HG03060 (cell line): ENCODE measurements at regions not wholly inside any gene's neighbourhood (a gene's known extent, or its start where the extent isn't known, plus 50 kb on each side); places are given as distances from the start of the nearest gene placed in this dataset.
"Not testable (repeated sequence)": the region's sequence is repeated elsewhere in the genome, so short reads cannot be mapped to it uniquely, and the experiment has no call there.

ENCODE experiments used
- ATAC-seq: cut with Tn5 transposase; IDR thresholded peaks from one replicate; pipeline ENCODE4 v1.9.1; 2021; ENCODE audit warnings: low read depth, moderate number of reproducible peaks; ENCODE audit not compliant: unreplicated experiment

DNA sequence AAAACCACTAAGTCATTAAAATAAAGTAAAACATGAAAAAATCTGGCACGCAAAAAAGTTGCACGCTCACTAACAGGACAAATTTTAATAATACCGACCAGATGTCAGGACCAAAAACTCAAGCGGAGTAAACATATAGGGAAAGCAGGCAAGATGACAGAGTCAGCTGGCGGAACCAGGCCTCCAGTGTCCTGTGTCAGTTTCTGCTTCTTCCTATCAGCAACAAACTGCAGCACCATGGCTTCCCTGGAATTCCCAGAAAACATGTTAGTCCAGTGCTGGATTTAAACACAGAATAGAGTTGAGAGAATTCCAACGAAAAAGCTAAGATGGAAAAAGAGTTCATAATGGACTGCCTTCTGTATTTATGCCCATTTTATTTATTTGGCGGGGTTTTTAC lies 169.1 kb upstream of the ARHGEF26 start:
- ATAC-seq, result no peak

DNA sequence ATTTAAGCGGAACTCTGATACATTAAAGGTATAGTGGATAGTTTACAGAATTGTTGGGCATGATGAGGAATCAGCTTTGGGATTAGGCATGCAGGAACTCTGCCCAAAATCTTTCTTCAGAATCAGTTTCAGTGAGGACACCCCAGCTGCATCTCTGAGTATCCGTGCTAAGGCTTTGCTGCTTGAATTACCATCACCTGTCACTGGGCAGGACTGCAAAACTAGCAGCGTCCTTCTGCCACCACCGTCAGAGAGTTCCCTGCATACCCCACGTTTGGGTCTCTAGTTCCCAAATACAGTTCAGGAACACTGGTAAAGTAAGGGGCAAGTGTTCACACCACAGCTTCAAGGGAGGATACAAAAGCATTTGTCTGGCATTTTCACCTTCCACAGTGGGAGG lies 164.6 kb upstream of the ARHGEF26 start:
- ATAC-seq, result no peak

DNA sequence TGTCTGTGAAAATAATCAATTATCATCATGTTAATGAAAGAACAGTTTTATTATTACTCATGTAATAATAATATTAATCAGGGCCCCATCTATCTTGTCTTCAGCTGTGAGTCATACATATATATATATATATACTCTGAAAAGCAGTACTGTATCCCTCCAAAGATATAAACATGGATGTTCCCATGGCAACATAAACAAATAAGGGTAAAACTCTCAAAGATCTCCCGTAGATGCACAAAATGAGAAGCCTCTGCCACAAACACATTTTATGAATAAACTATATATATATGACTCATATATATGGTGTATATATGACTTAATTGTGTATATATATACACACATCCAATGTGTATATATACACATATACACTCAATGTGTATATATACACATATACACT lies 163.8 kb upstream of the ARHGEF26 start:
- no peak for ATAC-seq

DNA sequence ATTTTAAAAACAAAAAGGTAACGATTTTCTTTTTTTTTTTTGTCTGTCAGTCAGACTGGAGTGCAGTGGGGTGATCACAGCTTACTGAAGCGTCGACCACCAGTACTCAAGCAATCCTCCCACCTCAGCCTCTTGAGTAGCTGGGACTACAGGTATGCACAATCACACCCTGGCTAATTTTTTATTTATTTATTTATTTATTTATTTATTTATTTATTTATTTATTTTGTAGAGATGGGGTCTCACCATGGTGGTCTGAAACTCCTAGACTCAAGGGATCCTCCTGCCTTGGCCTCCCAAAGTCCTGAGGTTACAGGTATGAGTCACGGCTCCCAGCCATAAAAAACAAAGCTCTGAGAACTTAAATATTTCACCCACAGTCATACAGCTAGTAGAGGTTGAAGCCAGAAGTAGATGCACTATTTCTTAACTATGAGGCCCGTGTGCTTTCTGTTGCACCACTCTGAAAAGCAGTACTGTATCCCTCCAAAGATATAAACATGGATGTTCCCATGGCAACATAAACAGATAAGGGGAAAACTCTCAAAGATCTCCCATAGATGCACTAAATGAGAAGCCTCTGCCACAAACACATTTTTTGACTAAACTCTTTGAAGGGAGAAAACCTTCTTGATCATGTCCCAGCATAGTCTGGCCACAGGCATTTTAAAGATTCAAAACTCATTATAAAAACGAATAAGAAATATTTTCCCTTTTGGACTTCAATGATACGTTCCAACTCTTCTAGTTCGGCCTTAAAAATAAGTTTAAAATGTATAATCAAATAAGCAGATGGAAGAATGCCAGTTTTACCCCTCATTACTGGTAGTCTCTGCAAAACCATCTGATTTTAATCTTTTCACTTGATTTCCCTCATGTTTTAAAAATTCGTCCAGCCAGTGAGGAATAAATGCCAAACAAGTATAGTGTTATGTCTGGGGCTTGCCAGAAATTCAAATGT lies 162.3 kb upstream of the ARHGEF26 start:
- ATAC-seq, result no peak

DNA sequence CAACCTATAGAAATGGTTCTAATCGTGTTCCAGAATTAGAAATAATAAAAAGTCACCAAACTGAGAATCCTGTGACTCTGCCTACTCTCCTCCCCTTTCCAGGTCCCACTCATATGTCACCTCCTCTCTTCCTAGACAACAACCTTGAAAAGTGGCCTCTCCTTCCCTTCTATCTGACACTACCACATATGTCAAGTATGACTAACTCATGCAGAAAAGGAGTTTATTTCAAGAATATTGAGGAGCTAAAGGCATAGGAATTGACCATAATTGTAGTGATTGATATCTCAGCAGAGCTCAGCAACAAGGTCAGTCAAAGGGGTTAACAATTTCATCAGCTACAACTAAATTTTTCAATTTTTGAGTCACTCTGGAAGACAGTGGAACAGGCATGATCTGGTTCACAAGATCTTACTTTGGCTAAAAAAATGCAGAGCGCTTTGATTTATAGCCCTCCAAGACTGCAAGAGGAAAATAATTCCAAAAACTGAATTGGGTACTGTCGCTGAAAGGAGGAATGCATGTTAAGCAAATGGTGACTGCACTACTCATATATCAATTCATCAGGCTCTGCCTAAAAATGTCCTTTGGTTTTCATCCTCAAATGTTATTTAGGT lies 160.6 kb upstream of the ARHGEF26 start:
- no peak for ATAC-seq

DNA sequence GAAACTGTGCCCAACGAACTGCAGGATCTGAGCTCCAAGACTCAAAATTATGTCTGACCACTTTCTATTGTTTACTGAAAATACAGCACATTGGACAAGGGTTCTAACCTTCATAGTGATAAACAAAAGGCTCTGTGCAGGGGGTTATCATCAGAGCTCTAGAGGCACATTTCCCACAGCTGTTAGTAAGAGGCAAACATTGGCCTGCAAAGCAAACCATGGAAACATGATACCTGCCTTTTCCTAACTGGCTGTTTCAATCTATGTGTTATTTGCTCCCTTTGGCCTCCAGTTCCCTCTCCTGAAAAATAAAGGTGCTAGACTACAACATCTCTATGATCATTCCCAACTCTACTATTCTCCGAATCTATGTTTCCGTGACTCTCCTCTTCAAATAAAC lies 159.7 kb upstream of the ARHGEF26 start:
- no peak for ATAC-seq

DNA sequence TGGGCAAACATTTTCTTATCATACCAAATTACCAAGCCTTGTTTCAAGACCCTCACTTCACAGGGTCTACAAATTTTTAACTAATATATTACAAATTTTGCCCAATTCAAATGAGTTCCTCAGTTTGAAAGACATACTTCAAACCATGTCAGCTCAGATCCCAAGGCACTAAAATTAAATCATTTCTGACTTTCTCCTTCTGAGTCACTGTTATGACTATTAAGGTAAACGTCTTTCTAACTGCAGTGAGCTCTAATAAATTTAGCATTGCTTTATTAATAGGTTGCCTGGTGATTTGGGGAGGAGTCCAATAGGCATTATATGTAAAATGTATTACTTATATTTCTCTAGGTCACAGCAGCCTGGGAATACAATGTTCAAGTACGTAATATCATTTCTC lies 158.2 kb upstream of the ARHGEF26 start:
- peak; percentile 53 for ATAC-seq

DNA sequence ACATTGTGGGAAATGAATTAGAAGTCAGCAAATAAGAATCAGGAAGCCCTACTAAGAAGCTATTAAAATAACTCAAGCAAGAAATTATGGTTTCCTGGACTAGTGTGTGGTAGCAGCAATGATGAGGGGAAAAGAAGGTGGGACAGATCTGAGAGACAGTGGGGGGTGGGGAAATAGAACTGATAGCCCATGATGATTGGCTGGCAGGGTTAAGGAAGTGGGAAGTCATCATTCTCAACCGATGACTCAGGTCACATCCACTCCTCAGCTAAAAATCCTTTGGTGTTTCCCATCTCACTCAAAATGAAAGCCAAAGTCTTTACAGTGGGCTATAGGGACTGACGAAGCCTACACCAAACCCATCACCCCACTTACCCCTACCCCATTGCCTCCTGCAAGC lies 153.9 kb upstream of the ARHGEF26 start:
- no peak for ATAC-seq

DNA sequence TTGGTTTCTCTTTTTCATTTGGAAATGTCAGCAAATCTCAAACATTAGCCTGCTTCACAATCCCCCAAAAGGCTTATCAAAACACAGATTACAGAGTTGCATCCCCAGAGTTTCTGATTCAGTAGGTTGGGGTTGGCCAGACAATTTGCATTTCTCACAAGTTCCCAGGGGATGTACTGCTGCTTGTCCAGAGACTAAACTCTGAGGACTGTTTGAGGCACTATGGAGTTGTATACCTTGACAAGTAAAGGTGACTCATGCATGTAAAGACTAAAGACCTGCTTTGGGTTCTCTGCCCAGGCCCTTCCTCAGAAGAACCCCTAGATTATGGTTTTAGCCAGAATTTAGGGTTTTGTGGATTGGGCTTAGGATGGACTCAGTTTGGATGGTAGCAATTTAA lies 151.1 kb upstream of the ARHGEF26 start:
- no peak for ATAC-seq

DNA sequence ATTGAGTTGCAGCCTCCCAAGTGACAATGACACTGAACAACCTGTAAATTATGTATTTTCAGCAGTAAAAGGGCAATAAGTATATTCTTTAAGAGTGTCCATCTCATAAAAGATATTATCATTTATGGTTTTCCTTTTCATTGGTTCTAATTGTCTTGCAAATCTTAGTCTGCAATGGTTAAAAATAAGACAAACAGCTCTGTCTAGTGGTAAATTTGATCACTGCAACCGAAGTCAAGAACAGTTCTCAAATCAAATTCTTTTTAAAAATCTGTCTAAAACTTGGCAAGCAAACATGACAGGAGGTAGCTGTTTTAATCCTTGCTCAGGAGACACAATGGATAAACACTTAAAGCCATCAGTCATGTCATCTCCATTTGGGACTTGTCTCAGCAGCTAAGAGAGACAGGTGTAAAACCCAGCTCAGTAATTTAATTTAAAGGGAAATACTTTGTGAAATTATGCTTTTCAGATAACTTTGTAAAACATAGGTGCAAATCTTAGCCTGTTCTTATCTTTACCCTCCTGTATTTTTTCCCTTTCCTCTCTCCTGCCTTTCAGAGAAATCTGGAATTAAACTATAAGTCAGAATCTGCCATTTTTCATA lies 150.3 kb upstream of the ARHGEF26 start:
- ATAC-seq, result no peak

DNA sequence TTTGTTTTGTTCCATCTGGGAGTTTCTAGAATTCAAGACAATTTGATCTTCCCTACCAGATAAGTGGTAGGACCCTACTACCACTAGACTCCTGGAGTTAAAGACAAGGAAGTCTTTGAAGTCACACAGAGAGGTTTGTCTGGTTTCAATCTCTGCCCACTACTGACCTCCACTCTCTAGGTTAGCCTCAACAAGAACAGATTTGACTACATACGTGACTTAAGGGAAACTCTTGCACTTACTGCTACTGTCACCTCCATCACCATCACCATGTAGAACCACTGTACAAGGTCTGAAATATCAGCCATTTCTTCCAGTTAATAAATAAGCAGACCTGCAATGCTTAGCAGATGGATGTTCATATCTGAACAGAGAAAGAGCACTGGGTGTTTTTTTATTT lies 148.3 kb upstream of the ARHGEF26 start:
- no peak for ATAC-seq

DNA sequence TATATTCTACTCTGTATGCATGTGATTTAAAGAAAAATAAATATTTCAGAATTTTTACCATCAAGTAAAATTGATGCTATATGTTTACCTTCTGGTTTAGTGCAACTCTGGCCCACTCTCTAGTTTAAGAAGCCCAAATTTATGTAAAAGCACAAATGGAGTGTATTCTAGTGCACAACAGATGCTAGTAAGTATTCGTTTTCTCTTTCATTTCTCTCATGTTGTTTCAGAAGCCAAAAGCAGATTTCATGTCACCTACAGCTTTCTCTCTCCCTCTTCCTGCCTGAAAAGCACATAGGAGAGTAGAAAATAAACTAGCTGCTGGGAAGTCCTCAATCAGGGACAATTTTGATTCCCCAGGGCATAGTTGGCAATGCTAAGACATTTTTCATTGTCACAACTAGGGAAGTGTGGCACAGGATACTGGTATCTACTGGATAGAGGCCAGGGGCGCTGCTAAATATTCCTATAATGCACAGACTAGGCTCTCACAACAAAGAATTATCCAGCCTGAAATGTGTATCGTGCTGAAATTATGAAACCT lies 147.4 kb upstream of the ARHGEF26 start:
- no peak for ATAC-seq

DNA sequence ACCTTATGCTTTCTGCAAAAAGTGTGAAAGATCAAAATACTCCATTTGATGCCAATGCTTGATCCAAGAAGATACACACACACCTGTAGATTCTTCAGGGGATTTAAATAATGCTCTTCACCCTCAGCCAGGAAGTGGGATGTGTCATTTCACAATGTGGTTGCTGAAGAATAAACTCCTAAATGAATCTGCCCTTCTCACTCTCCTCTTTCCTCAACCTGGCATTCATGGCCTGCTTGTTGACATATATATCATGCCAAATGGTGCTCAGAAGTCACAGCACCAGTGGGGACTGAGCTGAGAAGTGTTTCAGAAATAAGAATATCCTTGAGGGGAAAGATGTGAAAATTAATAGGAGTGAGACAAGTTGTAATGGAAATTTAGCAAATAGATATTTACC lies 146.6 kb upstream of the ARHGEF26 start:
- ATAC-seq, result no peak

DNA sequence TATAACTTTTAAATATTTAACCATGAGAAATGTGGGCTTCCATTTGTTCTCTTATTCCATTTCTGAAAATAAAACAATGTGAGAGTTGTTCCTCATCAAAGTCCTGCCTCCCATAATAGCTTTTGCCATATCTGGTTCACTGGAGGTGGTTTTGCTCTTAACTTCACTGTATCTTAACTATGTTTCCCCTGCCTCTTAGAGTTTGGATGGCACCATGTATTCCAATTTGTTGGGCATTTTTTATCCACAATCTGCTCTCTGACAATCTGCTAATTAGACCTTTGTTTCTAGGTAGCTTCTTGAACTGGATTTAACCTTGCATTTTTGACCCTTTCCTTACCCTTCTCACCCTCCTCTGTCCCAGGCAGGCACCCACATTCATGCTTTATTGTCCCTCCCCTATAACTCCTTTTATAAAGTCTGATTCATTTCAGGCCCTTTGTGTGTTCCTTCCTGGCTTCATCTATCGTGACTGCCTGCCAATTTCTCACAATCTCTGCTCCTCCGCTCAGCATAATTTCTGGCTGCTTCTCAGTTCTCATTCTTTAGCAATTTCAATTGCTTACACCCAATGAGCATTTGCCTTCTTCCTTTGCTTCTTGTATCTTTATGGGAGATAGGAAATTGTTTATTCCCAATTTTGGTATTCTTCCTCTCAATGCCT lies 144.2 kb upstream of the ARHGEF26 start:
- ATAC-seq, result no peak

DNA sequence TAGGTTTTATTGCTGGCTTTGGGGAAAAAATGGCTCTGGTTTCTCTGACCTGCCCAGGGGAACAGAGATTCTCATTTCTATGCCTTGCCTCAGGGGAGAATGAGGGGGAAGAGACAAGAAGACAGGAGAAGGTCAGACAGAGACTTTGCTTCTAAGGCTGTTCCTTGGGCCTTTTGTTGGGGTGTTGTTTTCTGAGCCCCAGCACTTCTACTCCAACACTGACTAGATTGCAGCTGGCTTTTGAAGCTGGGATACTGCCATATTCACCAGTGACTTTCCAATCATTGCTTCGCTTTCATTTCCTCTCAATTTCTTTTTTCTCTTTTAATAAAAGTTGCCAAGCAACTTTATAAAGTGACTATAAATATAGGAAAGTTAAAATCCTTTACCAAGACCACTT lies 143.2 kb upstream of the ARHGEF26 start:
- no peak for ATAC-seq

DNA sequence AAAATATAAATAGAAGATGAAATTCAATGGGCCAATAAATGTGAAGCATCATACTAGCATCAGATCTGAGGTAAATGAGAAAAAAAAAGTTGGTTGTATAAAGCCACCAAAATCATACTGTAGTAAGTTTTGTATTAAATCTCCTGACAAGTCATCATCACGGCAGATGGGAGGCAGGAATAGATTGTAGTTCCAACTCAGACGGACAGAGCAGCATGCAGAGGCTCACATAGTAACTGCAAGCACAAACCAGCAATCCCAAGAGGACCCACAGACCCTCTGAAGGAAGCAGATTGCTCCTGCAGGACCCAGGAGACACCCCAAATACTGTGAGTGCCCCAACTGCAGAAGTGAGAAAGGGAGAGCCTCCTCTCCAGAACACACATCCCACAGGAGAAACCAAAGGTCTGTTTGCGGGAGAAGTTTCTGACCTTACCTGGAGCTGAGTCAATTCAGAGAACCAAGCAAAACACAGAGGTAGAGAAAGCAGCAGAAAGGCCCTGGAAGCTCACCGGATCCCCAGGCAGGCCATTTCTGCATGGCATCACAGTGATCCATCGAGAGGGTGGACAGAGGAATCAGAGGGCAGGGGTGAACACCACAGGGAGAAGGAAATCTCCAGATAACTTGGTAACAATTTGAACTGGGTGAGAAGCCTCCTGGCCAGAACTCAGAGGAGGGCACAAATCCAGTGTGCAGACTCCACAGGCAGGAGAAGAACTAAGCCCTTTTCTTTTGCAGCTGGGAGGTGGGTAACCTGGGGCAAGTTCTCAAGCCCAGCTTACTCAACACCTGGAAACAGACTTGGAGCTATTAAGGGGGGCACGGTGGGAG lies 141.6 kb upstream of the ARHGEF26 start:
- ATAC-seq, result no peak

DNA sequence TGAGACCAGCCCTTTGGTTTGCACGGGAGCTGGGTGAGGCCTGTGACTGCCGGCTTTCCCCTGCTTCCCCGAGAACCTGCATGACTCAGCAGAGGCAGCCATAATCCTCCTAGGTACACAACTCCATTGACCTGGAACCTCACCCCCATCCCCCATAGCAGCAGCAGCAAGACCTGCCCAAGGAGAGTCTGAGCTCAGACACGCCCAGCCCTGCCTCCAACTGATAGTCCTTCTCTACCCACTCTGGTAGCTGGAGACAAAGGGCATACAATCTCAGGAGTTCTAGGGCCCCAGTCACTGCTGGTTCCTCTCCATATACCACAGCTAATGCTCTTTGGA lies 141.0 kb upstream of the ARHGEF26 start:
- no peak for ATAC-seq

DNA sequence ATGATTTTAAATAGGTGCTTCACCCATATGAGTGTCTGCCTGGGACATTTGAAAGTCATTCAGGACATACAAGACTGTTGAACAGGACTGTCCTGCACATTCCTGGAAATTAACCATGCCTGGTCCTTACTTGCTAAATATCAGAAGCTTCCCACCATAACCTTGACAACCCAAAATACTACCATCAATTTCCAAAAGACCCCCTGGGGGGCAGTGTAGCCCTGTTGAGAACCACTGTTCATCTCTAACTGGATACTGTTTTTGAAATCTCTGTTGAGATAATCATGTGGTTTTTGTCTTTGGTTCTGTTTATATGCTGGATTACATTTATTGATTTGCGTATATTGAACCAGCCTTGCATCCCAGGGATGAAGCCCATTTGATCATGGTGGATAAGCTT lies 123.8 kb upstream of the ARHGEF26 start:
- not testable (repeated sequence) for ATAC-seq

DNA sequence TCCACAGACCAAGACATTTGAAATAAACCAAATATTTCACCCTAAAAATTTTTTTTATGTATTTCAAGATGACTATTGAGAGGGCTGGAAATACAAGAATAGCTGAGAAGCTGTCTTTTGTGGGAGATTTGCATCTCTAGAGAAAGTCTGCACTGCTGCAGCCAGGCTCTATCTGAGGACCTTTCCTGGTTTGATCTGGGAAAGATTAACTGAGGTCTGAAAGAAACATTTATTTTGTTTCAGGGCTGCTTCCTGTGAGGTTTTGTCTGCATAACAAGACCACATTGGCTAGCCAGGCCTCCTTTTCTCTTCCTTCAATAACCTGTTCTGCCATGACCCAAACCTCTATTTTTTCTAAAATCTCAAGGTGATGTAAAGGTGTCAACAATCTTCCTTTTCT lies 117.5 kb upstream of the ARHGEF26 start:
- no peak for ATAC-seq

DNA sequence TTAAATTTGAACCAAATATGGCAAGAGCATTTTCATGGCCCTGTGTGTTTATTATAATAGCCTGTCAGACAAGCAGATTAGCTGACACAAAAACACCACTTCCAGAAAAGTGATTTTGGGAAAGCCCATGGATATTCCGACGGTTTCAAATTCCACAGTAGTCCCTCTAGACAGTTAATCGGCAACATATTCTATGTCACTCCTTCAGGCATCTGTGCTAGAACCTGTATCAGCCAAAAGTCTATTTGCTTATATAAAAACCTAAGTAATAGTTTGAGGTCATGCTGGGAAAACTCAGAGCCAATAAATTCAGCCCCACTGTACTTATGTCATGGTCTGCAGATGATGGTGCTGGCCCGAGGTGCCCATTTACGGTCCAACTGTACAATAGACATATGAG lies 110.2 kb upstream of the ARHGEF26 start:
- ATAC-seq, result no peak
